ENCODE measurements at regions not wholly inside any gene's neighbourhood (a gene's known extent, or its start where the extent isn't known, plus 50 kb on each side); places are given as distances from the start of the nearest gene placed in this dataset.

- TF ChIP-seq POLR2A (IDR thresholded peaks at IDR 0.05; ENCODE audit: low read length) (no peak), GATA1 (IDR thresholded peaks at IDR 0.05; ENCODE audit: low read depth, low read length) (no peak)
Observed at GRCh38 chr7:97337849-97338248, 220.4 kb downstream of the SDHAF3 start.
